ENCODE measurements at regions not wholly inside any gene's neighbourhood (a gene's known extent, or its start where the extent isn't known, plus 50 kb on each side); places are given as distances from the start of the nearest gene placed in this dataset.

DNA sequence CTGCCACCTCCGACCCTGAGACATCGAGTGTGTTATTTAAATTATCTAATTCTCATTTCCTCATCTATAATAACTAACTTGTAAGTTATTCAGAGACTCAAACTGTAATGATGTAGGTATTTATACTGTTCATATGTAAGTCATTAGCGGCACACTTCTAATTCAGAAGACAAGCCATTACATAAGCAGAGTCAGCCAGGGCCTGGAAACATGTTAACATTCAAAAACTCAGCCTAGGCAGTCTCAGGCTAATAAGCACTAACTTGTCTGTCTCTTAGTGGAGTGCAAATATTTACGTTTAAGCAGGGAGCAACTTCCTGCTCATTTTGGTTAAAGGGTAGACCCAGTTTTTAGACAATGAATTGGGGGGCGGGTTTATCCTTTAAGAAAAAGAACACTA, 598.4 kb downstream of the ACTL7B start:
- TF ChIP-seq, protein P1, sequence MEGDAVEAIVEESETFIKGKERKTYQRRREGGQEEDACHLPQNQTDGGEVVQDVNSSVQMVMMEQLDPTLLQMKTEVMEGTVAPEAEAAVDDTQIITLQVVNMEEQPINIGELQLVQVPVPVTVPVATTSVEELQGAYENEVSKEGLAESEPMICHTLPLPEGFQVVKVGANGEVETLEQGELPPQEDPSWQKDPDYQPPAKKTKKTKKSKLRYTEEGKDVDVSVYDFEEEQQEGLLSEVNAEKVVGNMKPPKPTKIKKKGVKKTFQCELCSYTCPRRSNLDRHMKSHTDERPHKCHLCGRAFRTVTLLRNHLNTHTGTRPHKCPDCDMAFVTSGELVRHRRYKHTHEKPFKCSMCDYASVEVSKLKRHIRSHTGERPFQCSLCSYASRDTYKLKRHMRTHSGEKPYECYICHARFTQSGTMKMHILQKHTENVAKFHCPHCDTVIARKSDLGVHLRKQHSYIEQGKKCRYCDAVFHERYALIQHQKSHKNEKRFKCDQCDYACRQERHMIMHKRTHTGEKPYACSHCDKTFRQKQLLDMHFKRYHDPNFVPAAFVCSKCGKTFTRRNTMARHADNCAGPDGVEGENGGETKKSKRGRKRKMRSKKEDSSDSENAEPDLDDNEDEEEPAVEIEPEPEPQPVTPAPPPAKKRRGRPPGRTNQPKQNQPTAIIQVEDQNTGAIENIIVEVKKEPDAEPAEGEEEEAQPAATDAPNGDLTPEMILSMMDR (conservative IDR thresholded peaks at IDR 0.05; ENCODE audit: low read depth, low read length), result no peak
- no peak for TF ChIP-seq POLR2A (IDR thresholded peaks at IDR 0.05; ENCODE audit: low read depth, low read length)
- TF ChIP-seq SMC3 (IDR thresholded peaks at IDR 0.05; ENCODE audit: low read depth, low read length), result no peak
- TF ChIP-seq MXI1 (IDR thresholded peaks at IDR 0.05; ENCODE audit: borderline replicate concordance, low read depth, low read length), result no peak
- TF ChIP-seq CEBPB (IDR thresholded peaks at IDR 0.05; ENCODE audit: low read depth, low read length), result no peak
- TF ChIP-seq, protein P2, sequence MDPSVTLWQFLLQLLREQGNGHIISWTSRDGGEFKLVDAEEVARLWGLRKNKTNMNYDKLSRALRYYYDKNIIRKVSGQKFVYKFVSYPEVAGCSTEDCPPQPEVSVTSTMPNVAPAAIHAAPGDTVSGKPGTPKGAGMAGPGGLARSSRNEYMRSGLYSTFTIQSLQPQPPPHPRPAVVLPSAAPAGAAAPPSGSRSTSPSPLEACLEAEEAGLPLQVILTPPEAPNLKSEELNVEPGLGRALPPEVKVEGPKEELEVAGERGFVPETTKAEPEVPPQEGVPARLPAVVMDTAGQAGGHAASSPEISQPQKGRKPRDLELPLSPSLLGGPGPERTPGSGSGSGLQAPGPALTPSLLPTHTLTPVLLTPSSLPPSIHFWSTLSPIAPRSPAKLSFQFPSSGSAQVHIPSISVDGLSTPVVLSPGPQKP (IDR thresholded peaks at IDR 0.05; ENCODE audit: borderline replicate concordance, low read depth, low read length), result no peak
- TF ChIP-seq RAD21 (IDR thresholded peaks at IDR 0.05; ENCODE audit: low read length), result no peak
- TF ChIP-seq CHD1 (IDR thresholded peaks at IDR 0.05; ENCODE audit: low read depth, low read length), result no peak
- TF ChIP-seq MAFK (IDR thresholded peaks at IDR 0.05; ENCODE audit: low read depth, low read length), result no peak
- no peak for TF ChIP-seq FOS (IDR thresholded peaks at IDR 0.05; ENCODE audit: low read depth, low read length)
